NCI-H226 (cell line): ENCODE measurements at regions not wholly inside any gene's neighbourhood (a gene's known extent, or its start where the extent isn't known, plus 50 kb on each side); places are given as distances from the start of the nearest gene placed in this dataset.
A peak's percentile ranks its signal among the peaks of the same experiment; 100 is the strongest.

ENCODE experiments used
- DNase-seq: peaks from one replicate; pipeline ENCODE4 v3.0.0-alpha.2; 2015

DNA sequence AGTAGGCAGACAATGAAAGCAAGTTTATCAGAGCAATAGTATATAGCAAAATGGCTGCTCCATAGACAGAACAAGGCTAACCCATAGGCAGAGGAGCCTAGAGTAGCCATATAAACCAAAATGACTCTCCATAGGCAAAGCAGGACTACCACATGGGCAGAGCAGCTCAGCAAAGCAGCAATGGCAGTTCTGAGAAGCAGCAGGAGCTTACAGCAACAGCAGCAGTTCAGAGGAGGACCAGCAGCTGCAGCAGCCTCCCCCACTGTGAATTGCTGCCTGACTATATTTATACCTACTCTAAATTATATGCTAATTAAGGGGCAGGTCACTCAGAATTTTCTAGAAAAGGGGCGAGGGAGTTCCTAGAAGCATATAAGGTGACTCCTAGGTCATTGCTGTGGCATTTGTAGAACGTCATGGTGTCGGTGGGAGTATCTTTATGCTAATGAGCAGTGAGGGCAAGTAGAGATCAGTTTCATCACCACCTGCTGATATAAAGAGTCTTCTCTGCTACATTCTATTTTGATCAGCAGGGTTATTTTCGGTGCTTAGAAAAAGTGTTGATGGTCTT is 1115.5 kb downstream of the DTWD2 start:
- DNase-seq, result no peak

DNA sequence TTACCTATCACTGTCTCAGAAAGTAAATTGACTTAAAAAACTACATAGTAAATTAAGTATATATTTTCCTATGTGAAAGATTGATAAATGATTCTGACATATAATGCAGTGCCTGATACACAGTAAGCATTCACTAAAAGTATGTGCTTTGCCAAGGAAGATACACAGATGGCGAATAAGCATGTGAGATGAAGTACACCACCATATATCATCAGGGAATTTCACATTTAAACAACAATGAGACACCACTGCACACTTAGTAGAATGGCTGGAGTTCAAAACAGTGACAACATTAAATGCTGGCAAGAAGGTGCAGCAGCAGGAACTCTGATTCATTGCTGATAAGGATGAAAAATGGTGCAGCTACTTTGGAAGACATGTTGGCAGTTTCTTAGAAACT is 1118.8 kb downstream of the DTWD2 start:
- no peak for DNase-seq

DNA sequence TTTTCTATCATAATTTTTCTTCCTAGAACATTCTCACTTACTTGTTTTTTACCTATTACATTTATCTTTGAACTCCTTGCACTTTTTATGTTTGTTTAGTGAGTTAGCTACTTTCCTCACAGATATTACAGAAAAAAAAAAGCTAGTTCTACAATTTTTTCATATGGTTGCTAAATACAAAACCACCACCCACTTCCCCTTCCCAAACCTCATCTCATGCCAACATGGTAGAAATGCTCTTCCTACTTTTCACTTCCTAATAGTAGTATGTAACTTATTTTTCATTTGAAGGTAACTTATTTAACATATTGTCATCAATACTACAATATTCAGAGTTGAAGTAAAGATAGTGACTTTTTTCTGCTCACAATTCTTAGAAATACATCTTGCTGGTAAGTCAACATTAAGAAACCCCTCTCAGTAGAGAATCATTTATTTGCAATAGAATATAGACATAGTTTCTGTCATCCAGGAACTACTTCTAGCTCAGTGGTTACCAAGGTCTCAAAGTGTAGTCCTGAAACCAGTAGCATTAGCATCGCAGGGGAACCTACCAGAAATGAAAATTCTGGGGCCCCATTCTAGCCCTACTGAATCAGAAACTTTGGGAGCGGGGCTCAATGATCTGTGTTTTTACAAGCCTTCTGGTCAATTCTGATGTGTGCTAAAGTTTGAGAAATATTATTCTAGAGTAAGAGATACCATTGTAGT is 1124.6 kb downstream of the DTWD2 start:
- no peak for DNase-seq

DNA sequence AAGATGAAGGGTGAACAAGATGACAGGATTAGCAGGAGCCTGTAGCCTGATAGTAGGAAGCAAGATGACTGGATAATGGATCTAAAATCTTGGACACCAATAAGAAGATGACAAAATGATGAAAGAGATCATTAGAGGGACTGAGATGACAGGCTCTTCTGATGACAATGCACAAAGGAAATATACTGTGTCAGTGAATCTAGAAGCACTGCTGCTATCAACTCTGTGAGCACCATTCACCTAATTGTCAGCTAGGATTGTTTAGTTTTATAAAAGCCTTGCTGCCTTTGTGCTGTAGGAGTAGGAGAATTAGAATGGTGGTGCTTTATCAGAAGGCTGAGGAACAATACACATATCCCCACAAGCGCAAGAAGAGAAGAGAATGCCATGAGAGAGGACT is 1127.8 kb downstream of the DTWD2 start:
- no peak for DNase-seq

DNA sequence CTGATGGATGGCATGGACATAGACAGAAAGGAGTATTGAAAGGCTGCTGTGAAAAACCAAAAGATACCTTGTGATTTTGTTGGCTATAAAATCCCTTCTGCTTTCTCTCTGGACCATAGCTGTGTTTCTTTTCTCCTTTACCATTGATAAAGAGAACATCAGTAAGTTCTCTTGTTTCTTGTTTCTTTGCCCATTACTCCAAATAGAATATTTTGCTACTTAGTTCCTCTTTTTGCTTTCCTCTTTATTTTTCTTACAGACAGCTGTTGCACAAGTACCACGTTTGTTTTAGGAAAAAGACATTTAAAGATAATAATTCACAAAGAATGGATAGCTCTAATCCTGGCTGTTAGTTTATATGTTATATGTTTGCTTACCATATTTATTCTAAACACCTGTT is 1129.2 kb downstream of the DTWD2 start:
- DNase-seq, result no peak

DNA sequence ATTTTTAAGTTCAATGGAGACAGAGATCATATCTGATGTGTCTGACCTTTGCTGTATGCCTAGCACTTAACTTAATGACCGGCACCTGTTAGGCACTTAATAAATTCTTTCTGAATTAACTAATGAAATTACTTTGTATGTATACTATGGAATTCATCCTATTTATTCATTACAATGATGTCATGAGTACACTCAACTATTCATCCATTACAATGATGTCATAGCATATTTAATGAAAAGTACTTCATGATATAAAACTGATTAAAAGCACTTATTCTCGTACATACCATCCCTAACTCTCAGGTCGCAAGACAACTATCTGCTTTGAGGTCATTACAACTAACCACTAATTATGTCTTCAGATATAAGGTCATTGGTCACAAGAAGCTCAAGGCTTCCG is 1131.6 kb downstream of the DTWD2 start:
- no peak for DNase-seq

DNA sequence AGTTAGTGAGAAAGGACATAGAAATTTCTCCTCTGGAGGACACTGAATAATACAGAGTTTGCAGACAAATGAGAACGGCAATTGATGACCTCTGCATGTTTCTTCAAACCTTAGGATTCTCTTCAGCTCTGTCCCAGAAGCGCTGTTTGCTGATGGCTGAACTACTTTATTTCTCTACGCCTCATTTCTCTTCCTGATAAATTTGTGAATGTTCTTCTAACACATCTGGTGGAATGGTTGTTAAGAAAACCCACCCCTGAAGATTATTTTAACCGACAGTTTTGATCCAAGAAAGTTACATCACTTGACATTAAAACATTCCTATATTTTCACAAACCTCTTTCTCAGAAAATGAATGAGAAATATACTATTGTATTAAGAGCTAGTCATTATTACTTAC is 1150.6 kb downstream of the DTWD2 start:
- no peak for DNase-seq

DNA sequence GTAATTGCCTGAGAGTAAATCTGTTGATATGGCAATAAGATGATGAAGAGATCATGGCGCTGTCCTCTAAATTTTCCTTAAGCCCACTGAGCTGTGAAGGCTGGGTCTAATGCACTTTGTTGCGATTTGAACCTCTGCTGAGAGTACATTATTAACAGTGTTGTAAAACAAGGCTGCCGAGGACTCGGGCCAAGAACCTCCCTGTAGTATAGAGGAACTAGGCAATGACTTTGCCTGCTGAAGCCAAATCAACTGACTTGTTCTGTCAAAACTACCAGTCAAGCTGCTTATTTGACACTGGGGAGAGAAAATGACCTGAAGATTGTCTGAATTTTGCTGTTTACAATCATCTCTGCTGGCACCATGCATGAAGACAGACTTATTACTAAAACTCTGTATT is 1154.7 kb downstream of the DTWD2 start:
- no peak for DNase-seq

DNA sequence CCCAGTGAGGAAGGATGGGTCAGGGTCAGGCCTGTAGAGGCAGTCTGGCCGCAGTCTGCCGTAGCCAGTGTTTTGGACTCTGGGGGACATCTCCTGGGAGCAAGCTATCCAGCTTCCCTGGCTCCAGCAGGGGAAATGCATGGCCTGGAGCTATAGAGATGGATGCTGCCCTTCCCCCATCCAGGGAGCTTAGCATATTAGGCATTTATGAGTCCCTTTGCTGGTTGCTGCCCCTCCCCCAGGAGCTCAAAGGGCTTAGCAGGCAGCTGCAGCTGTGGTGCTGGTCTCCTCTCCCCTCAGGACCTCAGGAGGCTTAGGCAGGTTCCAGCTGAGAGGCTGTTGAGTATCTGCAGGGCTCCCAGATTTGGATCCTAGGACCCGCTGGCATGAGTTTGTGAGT is 1158.7 kb downstream of the DTWD2 start:
- DNase-seq, result no peak

DNA sequence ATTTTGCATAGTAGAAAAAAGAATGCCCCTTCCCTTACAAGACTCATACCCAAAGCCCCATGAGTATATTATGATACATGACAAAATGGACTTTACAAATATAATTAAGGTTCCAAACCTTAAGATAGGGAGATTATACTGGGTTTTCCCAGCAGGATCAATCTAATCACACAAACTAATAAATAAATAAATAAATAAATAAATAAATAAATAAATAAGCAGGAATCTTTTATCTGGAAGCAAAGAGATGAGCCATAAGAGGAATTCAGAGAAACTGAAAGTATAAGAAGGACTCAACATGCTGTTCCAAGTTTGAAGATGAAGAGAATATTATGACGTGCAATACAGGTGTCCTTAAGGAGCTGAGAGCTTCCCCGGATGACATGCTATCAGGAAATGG is 1174.5 kb downstream of the DTWD2 start:
- no peak for DNase-seq

DNA sequence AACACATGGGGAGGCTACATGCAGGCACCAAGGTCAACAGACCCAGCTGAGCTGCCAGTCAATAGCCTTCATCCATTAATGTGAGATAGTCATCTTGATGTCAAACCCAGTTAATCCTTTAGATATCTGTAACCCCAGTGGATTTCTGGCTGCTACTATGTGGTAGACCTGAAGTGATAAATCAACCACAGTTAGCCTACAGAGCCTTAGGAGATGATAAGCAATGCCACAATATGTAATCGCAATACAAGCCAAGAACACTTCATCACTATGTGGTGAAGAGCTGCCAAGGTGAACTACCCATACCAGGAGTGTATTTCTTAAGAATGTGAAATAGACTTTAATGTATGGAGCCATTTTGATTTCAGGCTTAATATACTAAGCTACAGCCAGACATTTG is 1175.5 kb downstream of the DTWD2 start:
- DNase-seq, result peak; percentile 1

DNA sequence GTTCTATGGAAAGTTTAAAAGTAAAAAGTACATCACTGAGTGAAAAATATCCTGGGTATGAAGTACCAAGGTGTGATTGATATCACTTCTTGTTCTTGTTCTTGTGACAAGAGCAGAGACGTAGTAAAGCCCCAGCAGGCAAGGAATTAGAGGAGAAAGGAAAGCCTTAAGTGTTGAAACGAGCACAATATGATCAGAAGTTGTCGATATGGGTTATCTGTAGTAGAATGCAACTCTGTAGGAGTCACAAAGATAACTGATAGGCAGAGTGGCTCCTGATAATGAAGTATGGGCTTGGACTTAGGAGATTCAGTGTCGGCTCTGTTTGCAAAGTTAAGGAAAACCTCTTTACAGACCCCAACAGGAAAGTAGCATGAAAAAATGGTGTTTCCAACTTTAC is 1179.1 kb downstream of the DTWD2 start:
- DNase-seq, result no peak

DNA sequence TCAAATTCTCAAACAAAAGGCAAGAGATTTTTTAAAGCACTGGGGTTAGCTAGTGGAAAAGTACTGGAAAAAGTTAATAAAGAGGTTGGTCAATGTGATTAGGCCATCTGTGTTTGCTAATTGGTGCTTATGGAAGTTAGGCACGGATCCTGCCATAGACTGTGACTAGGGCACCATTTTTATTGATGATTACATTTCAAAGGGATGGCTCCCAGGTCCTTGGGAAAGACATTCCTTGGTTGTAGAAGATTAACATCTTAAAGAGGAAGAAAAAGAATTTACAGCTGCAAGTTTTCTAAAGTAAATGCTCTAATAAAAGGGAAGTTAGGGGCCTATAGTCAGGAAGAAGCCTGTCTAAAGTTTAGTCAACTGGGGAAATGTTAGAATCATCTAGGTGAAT is 1183.3 kb downstream of the DTWD2 start:
- DNase-seq, result no peak

DNA sequence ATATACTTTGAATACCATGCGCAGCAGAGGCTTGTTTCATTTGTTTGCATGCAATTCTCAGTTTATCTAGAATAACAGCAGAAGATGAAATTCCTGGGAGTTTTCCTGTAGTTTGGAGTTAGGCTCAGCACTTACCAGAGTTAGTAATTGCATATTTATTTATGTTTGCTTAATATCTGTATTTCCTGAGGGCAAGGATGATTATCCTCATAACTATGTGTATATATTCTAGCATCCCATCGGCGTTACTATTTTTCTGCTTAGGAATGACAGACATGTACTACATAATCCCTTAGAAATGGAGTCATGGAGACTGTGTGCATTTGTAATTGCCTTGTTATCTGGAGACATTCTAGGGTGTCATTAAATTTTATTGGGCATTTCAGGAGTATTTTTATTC is 1184.8 kb downstream of the DTWD2 start:
- peak; percentile 14 for DNase-seq

DNA sequence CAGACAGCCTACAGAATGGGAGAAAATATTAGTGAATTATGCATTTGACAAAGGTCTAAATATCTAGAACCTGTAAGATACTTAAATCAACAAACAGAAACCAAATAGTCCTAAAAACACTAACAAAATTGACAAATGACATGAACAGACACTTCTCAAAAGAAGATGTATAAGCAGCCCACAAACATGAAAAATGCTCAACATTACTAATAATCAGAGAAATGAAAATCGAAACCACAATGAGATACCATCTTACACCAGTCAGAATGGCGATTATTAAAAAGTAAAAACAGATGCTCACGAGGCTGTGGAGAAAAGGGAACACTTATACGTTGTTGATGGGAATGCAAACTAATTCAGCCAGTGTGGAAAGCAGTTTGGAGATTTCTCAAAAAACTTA is 1186.8 kb downstream of the DTWD2 start:
- DNase-seq, result no peak

DNA sequence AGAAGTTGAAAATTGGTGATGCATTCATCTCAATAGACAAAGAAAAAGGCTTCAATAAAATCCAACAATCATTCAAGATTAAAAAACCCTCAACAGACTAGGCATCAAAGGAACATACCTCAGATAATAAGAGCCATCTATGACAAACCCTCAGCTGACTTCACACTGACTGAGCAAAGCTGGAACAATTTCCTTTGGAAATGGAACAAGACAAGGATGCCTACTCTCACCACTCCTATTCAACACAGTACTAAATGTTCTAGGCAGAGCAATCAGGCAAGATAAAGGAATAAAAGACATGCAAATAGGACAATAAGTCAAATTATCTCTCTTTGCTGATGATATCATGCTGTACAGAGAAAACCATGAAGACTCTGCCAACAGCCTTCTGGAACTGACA is 1188.1 kb downstream of the DTWD2 start:
- DNase-seq, result no peak

DNA sequence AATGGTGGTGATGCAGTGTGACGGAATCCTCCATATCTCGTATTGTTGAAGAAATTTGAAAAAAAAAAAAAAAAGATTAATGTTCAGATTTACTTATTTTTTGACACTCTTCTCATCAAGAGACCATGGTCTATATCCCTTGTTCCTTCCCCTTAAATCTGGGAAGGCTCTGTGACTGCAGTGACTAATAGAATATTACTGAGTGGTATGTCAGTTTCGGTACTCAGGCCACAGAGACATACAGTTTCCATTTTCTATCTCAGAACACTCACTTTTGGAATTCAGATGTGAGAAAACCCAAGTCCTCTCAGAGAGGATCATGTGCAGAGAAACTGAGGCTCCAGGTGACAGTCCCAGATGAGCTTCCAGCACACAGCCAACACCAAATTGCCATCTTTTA is 1193.5 kb downstream of the DTWD2 start:
- no peak for DNase-seq

DNA sequence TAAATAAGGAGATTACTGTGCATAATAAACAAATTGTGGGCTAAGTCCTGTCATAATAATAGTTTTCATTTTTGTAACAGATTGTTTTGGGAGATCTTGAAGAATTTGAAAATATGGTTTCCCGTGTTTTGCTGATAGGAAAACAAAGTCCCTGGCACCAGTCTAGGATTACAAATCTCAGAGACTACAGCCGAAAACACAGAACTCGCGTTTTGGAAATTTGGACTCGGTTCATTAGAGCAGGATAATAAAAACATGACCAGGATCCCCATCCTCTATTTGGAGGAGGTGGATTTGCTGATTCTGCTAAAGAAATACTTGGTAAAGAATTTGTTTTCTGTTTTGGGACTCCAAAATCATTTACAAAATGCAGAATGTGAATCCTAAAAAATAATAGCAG is 1194.4 kb downstream of the DTWD2 start:
- DNase-seq, result no peak

DNA sequence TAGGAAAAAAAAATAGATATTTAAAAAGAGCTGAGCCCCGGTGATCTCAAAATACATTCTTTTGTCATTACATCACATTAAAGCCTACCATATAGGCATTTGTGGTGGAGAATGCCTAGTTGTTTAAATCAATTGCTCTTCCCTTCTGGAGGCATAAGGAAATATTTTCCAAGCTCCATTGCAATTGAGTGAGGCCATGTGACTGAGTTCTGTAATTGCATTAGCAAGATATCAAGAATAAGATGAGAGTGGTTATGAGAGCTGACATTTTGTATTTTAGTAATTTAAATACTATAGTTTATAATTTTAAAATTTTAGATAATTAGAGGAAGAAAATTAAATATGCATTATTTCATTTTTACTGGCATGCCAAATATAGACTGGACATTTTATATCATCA is 1195.9 kb downstream of the DTWD2 start:
- peak; percentile 1 for DNase-seq

DNA sequence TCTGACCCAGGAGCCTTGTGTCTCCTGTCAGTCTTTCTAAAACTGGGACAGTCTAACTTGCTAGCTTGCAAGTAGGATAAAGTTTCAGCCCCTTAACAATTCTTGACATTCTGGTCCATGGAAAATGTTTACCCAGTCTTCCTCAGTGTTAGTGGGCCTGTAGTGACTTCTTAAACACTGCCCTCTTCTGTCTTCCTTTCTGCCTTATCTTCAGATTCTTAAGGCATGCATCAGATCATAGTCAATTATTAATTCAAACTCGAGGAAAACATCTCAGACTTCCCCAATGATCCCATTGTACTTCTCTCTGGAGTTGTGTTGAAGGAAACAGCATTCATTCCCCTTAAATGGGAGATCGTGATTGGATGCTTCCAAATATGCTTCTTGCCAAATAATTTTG is 1199.8 kb downstream of the DTWD2 start:
- DNase-seq, result no peak

DNA sequence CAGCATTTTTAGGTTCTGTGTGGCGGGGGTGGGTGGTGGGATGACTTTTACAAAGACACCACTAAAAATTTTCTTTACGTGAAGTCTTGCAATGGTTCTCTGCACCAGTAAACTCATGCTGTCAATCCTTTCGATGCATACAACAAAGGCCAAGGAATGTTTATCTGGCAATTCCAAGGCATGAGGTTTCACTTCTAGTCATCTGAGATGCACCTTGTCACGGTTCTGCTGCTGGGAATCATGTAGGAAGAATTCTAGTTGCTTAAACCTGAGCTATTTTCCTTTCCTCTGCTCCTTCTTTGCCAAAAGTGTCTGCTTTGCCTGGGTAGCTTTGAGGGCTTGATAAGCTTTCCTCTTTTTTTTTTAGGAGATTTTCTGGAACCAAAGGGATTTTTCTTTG is 1204.5 kb upstream of the SEMA6A start:
- DNase-seq, result no peak

DNA sequence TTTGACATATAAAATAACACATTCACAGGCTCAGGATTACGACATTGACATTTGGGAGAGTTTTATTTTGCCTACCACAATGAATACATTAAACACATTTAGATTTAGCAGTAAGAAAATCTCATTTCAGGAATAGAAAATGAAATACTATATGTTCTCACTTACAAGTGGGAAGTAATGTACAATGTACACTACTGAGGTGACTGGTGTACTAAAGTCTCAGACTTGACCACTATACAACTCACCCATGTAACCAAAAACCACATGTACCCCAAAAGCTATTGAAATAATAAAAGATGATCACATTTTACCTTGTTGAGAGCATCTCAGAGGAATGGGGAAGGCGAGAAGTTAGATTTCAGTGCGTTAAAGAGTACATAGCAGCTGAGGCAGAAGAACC is 1202.4 kb upstream of the SEMA6A start:
- no peak for DNase-seq

DNA sequence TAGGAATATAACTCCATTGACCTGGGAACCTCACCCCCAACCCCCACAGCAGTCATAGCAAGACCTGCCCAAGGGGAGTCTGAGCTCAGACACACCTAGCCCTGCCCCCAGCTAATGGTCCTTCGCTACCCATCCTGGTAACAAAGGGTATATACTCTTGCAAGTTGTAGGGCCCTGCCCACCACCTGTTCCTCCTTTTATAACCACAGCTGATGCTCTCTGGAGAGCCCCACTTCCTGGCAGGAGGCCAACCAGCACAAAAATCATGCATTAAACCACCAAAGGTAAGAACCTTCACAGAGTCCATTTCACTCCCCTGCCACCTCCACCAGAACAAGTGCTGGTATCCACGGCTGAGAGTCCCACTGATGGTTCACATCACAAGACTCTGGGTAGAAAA is 1195.3 kb upstream of the SEMA6A start:
- DNase-seq, result no peak

DNA sequence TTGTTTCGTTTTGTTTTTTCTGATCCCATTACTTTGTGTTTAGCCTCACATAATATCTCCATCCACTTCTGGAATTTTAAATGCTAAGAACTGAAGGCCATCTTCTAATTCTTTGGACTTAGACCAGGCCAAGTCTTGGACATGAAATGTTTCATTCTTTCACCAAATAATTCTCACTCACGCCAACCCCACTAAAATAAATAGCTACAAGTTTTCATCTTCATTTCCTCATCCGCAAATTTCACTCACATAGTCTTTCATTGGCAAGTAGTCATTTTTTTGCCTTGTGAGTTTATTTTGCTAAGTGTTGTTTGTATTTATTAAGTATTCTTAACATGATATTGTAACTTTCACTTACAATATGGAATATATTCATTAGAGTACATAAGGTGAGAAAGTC is 1188.6 kb upstream of the SEMA6A start:
- no peak for DNase-seq

DNA sequence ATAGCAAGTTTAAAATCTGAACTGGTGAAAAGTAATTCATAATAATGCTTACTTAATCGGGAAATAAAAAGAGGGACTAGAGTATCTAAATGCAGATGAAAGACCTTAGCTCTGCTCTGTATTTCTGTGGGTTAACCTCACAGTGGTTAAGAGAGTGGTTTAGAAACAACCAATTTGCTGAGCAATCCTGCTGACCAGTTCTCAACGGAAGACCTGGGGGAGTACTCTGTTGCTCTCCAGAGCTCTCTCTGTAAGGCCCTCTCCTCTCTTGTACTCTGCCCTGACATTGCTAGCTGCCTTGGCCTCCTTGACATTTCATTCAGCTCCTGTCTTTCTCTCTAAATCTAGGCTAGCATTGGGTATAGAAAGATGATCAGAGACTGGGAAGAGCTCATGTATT is 1186.6 kb upstream of the SEMA6A start:
- DNase-seq, result no peak
